Activated CD4-positive, CD25-positive, alpha-beta regulatory T cell treated with anti-CD3 and anti-CD28 coated beads, Interleukin-2, amount 50 U/mL, for 72 hours (primary cell): ENCODE measurements at regions not wholly inside any gene's neighbourhood (a gene's known extent, or its start where the extent isn't known, plus 50 kb on each side); places are given as distances from the start of the nearest gene placed in this dataset.

ENCODE experiments used
- DNase-seq: peaks from one replicate; pipeline ENCODE4 v3.0.0; 2021

DNA sequence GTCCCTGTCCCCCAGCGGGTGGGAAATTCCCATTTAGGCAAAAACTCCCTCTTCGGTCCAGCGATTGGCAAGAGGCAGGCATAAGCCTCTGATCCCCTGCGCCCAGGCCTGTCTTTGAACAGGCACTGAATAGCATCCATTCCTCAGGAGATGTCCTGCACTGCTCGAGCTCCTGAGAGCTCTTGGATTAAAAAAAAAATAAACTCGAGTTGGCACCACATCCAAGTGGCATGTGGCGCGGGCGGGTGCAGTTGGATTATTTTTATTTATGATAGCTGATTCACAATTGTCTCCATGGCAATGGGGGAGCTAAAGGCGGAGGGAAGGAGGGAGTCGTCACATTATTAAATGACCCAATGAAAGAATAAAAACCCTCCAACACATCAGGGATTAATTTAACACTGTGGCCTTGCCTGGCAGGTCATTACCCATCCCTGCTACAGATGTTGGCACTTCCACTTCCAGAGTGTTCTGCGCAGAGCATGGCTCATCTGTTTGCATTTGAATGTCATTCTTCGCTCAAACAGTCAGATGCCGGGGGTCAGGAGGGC, 207.2 kb downstream of the AACS start:
- no peak for DNase-seq

DNA sequence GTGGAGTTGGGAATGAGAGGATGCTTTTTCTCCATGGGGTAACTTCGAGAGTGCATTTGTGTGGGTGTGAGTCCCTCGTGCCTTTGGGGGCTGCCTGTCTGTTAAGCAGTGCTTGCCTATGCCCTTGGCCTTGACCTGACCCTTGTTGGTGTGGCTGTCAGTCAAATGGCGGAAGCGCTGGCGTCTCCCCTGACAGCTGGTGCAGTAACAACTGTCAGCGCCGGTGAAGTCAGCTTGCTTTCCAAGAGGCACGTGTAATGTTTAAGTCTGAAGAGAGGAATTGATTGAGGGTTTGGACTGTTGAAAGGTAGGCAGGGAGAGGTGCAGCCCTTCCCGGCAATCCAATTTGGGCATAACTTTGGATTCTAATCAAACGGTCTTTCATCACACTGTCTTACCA, 211.3 kb downstream of the AACS start:
- no peak for DNase-seq

DNA sequence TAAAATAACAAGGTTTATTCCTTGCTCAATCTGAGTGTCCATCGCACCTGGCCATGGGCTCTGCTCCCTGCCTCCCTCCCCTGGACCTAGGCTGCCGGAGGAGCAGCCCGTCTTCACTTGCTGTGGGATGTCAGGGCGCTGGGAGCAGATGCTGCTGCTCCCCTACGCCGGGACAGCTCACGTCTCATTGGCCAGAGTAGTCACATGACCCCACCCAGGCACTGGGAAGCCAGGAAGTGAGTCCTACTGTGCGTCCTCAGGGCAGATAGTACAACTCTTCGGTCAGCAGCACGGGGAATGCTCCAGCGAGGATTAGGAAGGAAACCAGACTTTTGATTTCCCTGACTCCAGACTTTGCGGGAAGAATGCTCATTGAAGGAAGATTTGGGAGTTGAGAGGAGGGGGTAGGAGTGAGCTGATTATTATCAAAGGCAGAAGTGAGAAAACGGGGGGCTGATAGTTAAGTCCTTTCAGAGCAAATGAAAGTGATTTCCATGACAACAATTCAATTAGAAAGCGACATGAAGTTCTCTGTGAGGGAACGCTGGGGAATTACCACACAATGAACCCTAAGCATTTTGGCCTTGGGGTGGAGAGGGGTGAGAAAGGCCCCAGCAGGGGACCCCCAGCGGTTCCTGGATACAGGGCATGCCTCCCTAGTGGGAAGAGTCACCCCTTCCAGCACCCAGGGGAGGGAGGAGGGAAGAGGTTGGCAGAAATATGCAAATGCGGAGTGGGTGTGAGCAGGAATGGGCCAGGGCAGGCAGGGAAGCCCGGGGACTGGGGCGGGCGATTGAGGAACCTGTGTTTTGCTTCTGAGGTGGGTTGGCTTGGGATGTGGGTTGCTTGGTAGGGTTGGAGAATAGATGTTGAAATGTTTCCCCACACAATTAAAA, 215.5 kb downstream of the AACS start:
- peak; percentile 32 for DNase-seq

DNA sequence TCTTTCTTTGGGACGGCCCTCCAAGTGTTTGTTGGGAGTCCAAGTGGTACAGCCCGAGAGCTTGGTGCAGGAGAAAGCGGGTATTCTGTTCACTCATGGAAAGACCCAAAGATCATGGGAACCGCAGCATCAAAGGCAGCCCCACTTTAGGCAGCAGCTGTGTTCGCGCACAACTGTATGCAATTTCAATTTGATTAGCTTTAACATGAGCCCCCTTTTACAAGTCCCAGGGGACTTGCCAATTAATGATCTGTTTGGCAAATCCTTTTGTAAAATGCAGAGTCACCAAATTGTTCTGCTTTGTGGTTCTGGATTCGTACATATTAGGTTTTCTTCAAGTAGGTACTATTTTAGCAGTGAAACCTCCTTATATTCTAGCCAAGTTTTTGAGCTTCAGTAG, 217.7 kb downstream of the AACS start:
- DNase-seq, result no peak

DNA sequence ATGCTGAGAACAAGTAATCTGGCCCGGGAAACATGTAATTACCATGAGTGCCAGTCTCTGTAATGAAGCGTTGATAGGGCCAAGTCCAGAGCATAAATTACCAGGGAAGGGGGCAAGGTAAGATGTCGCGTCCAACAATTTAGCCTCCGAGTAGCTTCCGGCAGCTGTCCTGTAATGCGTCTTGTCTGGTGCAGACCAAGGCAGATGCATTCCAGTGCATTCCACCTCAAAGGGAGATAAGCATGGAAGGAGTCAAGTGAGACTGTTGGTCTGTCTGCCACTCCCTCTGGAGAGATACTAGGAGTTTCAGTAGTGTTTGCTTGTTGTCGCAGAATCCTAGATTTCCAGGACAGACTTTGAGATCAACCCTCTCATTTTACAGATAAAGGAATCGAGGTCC, 218.3 kb downstream of the AACS start:
- DNase-seq, result no peak

DNA sequence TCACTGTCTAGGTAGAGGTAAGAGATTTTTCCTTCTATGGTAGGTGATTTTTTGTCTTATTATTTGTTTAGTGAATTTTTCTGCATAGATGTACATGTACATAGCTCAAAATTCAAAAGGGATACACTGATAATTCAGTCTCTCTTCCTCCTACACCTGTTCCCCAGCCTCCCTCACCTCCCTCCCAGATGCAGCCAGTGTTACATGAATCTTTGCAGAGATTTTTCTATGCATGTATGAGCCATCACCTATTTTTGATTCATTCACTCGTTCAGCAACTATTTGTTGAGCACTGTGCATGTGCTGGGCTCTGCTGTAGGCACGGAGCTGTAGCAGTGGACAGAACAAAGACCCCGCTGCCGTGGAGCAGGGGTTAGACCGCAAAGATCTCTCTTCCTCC, 218.9 kb downstream of the AACS start:
- DNase-seq, result no peak

DNA sequence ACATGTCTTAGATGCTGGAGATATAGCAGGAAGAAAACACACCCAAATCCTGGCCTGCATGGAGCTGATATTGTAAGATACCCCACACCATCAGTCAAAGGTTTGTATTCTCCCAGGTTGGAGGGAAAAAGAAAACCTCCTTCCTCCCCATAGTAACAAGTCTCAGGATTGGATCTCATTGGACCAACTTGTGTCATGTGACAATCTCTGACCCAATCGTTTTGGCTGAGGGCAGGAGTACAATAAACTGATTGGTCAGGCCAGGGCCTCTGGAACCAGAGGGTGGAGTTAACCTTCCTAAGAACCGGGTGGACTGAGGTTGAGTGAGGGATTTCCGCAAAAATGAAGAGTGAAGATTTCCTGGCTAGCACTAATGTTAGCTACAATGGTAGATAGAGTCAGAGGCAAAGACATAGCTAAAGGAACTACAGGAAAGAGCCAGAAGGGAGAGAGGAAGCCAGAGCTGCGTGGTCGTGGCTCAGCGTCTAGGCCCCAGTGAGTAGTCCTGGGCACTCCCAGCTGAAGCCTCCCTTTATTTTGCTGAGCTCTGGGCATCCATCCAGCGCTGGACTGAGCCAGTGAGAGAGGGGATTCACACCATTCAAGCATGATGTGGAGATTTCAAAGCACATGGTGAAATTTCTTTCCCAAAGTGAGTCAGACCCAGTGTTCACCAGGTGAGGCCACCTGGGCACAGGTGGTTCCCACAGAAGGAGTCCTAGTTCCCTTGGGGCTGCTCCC, 219.9 kb downstream of the AACS start:
- DNase-seq, result no peak

DNA sequence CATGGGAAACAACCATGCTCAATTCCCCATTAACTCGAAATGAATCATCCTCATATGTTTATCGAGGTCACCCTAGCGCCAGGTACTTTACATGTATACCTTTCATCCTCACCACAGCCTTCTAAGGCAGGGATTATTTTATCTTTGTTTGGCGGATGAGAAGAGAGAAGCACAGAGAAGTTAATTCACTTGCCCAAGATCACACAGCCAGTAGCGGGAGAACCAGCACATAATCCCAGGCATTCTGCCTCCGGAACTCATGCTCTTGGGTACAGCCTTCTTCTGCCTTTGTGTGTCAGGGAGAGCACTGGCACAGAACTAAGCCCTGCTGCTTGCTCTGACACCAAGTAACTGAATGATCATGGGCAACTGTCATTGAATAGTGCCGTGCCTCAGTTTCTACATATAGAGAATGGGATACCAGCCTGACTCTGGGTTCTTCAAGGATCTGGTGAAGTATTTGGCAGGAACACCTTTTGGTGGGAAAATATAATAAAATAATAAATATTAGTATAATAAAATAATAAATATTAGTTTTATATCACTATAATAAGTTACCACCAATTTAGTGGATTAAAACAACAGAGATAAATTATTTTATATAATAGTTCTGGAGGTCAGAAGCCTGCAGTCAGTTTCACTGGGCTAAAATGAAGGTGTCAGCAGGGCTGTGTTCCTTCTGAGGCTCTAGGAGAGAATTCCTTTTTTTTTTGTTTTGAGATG, 220.9 kb downstream of the AACS start:
- no peak for DNase-seq

DNA sequence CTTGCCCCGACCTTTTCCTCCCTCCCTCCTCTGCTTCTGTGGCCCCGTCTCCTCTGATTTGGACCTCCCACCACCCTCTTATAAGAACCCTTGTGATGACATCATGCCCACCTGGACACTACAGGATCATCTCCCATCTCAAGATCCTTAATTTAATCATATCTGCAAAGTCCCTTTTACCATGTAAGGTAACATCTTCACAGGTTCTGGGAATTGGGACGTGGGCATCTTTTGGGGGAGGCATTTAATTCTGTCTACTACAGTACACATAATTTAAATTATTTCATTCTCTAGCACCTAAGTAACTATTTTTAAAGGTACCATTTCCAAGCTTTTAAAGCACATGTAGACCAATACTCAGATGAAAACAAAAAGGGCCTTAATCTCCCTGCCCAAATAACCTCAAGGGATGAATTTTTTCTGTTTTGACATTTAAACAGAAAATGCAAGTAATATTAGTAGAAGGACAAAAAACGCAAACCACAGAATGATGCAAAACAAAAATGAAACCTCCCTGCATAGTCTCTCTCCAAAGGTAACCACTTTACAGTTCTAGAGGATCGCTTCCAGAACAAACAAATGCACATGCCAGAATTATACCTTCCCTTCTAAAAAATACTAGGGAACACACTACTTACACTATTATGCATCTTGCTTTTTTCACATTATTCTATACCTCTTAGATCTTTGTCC, 222.1 kb downstream of the AACS start:
- DNase-seq, result no peak

DNA sequence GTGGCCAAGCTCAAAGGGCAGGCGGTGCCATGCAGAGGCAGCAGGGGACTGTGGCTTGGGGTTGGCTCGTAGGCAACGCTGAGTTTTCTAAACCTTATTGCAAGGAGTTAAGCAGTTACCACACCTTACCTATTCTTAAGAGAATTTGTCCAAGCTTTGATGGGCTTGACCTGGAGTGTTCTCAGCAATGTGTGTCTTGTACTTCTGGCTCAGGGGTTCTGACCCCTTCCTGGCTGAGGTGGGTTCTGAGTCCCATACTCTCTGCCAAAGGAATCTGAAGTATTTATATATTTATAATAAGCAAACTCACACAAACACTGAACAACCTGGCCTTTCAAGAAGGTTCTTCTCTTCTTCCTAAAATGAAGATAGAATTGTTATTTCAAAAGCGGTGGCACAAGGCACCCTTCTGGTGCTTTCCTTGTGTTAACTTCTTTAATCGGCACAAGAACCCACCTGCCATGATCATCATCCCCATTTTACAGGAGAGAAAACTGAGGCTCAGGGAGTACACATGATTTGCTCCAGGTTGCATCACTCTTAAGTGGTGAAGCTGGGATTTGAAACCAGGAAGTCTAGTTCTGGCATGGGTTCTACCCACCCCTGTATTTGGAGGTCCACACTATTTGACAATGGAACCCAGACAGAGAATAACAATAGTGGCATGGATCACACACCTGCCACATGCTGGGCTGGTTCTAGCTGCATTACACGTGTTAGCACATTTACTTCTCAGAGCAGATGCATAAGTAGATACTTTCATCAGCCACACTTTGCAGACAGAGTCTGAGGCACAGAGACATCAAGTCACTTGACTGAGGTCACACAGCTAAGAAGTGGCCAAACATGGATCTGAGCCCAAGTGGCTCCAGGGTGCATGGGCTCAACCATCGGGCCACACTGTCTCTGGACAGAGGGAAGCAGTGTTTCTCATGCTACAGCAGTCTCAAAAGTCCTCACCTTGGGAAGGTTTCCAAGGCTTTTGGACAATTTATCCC, 224.0 kb downstream of the AACS start:
- DNase-seq, result no peak

DNA sequence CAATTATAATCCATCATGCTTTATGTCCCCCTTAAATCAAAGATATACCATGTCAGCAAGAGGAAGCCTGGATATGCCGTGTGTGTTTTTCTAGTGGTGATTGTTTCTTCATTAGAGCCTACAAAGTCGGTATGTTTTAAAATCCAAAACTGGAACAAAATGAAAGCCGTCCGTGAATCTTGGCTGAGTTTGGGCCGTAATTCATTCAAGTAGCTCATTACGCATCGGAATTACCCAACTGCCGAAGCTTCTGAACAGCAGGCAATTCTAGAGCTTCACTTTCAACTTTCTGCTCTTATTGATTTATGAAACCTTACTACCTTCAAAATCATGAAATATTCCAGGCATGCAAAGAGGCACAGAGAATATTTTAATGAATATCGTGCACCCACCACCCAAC, 224.7 kb downstream of the AACS start:
- DNase-seq, result no peak

DNA sequence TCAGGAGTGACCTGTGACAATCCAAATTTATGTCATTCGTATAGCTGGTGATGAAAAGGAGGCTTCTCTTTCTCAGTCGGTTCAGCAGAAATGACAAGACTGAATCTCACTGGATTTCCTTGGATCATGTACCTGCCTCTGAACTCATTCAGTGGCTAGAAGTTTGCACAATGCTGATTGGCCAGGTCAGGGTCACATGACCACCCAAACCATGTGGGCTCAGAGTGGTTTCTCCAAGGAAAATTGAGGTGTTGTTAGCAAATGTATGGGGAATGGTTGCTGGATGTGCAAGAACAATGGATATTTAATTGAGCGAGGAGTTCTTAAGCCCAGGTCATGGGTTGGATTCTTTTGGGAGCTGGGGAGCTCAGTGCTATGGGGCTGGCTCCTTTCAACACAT, 227.5 kb downstream of the AACS start:
- DNase-seq, result no peak

DNA sequence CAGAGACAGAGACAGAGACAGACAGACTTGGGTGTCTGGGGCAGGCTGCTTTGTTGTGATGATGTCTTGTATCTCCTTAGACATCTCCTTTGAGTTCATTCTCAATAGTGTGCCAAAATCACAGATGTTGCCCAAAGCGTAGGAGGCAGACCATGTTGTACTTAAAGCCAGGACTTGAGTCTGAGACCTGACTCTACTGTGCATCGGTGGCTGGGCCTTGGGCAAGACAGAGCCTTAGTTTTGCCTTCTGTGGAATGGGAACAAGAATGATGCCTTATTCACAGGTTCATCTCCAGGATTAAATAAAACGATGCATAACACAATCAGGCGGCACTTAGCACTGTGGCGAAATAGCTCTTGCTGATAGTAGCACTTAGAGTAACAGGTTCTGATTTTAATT, 230.3 kb downstream of the AACS start:
- no peak for DNase-seq

DNA sequence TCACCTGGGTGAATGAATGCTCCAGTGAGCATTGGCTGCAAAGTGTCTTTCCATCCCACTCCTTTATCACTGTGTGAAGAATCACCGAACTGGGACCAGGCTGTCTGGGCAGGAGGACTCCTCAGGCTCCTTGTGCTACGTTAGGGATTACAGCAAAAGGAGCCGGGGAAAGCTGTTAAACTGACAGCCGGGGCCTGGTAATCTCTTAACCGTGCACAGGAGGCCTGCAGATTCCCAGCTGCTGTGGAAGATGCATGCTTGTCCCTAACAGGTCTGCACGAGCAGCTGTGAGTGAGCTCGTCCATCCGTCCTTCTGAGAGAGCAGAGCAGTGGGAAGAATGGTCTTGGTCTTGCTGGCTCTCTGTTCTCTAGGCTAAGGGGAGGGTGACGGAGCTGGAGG, 231.5 kb downstream of the AACS start:
- DNase-seq, result no peak

DNA sequence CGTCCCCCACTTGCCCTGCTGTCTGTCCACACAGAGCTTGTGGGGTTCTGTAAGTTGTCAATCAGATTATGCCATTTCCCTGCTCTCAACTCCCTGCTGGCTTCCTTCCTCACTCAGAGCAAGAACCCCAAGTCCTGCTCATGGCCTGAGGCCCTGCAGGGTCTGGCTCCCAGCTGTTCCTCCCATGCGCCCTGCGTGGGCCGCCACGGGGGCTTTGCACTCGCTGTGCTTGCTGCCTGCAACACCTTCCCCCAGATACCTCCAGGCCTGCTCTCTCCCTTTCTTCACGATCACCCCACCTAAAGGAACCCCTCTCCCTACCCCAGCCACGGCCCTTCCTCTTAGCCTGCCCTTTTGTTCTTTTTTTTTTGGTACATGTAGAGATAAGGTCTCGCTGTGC, 234.6 kb downstream of the AACS start:
- DNase-seq, result no peak

DNA sequence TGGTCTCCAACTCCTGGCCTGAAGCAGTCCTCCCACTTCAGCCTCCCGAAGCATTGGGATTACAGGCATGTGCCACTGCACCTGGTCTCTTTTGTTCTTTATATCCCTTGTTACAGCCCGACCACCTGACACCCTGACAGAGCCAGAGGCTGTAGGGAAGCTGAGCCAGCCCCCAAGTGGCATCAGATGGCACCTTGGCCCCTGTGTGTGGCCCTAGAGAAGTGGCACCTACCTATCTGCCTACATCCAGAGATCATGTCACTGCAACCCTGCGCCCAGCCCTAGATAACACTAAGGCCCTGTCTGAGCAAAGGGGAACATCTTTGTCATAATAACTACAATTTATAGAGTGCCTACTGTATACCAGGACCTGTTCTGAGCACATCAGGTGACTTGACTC, 235.0 kb downstream of the AACS start:
- no peak for DNase-seq

DNA sequence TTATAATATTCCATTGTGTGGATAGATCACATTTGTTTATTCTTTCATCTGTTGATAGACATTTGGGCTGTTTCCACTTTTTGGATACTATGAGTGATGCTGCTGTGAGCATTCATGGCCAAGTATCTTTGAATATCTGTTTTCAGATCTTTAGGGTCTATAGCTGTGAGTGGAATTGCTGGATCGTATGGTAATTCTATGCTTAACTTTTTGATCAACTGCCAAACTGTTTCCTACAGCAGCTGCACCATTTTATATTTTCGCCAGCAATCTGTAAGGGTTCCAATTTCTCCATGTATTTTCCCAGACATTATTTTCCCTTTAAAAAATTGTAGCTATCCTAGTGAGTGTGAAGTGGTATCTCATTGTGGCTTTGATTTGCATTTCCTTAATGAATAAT, 238.1 kb downstream of the AACS start:
- DNase-seq, result no peak

DNA sequence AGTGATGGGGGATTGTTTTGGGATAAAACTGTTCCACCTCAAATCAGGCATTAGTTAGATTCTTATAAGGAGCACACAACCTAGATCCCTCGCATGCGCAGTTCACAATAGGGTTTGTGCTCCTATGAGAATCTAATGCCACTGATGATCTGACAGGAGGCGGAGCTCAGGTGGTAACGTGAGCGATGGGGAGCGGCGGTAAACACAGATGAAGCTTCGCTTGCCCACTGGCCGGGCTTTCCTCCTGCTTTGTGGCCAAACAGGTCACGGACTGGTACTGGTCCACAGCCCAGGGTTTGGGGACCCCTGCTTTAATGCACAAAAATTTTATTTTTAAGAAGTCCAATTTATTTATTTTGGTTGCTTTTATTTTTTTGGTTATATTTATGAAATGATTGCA, 238.8 kb downstream of the AACS start:
- DNase-seq, result no peak

DNA sequence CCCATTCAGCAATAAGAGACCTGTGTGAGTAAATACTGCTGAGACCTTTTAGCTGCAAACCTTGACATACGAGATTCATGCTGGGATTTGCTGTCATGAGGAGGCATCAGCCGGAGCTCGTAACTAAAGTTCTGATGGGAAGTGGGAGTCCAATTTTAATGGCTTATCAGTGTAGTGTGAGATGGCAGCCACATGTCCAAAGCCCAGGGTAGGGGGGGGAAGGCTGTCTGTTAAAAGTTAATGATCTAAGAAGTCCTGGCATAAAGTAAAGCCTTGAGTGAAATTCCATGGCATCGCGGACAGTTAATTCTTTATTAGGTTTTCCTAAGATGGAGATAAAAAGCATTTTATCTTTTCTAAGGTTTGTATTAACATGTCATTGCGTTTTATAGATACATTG, 240.0 kb downstream of the AACS start:
- no peak for DNase-seq

DNA sequence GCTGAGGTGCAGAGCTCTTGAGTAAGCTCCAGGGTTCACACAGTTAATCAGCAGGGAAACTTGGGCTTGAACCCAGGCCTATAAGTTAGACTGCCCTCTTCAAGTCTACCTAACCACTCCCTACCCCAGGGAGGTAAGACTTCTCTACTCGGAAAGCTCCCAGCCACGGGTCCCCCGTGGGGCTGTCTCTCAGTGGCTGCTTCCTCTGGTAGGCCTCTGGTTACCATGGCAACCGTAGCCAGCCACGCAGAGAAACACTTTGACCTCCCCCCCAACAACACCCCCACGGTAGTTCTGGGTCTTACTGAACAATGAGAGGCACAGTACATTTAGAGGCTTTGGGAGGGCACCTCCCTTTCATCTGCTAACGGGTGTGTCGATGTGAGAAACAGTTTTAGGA, 245.2 kb downstream of the AACS start:
- no peak for DNase-seq

DNA sequence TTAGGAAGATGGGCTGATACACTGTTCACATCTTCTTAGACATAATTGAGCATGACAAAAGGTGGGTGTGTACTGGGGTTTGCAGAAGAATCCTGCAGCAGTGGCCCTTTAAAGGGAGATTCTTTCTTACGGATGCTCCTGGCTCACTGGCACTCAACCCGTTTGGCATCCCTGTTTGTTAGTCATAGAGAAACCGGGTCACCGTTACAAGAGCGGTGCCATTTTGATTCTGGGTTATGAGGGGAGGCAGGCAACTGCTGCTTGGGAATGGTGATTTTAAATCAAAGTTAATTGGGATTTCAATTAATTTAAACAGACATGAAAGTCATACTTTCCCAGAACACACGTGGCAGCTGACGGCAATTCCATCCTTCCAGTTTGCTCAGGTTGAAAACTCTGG, 245.8 kb downstream of the AACS start:
- no peak for DNase-seq

DNA sequence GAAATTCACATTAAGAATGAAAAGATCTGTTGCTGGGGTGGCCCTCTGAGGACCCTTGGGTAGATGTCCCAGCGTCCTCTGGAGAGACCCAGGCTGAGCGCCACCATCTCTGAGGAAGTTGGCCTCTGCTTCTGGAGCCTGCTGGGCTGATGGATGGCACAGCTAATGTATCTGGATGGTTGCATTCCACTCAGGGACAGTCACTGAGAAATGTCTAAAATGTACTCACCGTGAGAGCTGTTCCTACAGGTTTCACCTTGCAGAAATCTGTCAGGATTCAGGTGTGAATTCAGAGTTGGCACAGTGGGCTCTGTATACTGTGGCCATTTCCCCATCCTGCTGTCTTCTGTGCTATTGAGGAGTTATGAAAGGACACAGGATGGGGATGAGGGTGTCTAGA, 247.2 kb downstream of the AACS start:
- no peak for DNase-seq
